Smooth muscle cell (in vitro differentiated cells): ENCODE measurements at regions not wholly inside any gene's neighbourhood (a gene's known extent, or its start where the extent isn't known, plus 50 kb on each side); places are given as distances from the start of the nearest gene placed in this dataset.

Source experiments
- DNase-seq: peaks from one replicate; lab custom pipeline; 2025; ENCODE audit not compliant: unreplicated experiment; lab: John Stamatoyannopoulos, UW
- H2AFZ ChIP-seq: fragments of 200-600 bp; sonication (generic); 2 replicates; pipeline ENCODE4 v1.6.0; 2016; ENCODE audit warnings: antibody characterized with exemption, low read depth, mild to moderate bottlenecking
- H3F3A ChIP-seq: fragments of 200-600 bp; sonication (generic); 2 replicates; pipeline ENCODE4 v1.6.0; 2017; ENCODE audit warnings: antibody characterized with exemption, low read depth
- H3K27ac ChIP-seq: fragments of 200-600 bp; sonication (generic); 2 replicates; pipeline ENCODE4 v1.5.1; 2016; ENCODE audit warnings: low read depth, mild to moderate bottlenecking
- H3K27me3 ChIP-seq: fragments of 200-600 bp; sonication (generic); 2 replicates; pipeline ENCODE4 v1.6.1; 2016; ENCODE audit warnings: low read depth, mild to moderate bottlenecking
- H3K36me3 ChIP-seq: fragments of 200-600 bp; sonication (generic); 2 replicates; pipeline ENCODE4 v1.5.1; 2016; ENCODE audit warnings: low read depth
- H3K4me1 ChIP-seq: fragments of 200-600 bp; sonication (generic); 2 replicates; pipeline ENCODE4 v1.5.1; 2016; ENCODE audit warnings: low read depth
- H3K4me2 ChIP-seq: fragments of 200-600 bp; sonication (generic); 2 replicates; pipeline ENCODE4 v1.6.0; 2016; ENCODE audit warnings: mild to moderate bottlenecking
- H3K4me3 ChIP-seq: fragments of 200-600 bp; sonication (generic); 2 replicates; pipeline ENCODE4 v1.5.1; 2016; ENCODE audit warnings: mild to moderate bottlenecking
- H3K79me2 ChIP-seq: fragments of 200-600 bp; sonication (generic); 2 replicates; pipeline ENCODE4 v1.6.0; 2016; ENCODE audit warnings: low read depth, mild to moderate bottlenecking
- H3K9ac ChIP-seq: fragments of 200-600 bp; sonication (generic); 2 replicates; pipeline ENCODE4 v1.6.0; 2016; ENCODE audit warnings: low read depth
- H3K9me3 ChIP-seq: fragments of 200-600 bp; sonication (generic); replicated peaks from 2 replicates; pipeline ENCODE4 v1.5.1; 2016; ENCODE audit warnings: low read depth
- H4K20me1 ChIP-seq: fragments of 200-600 bp; sonication (generic); 2 replicates; pipeline ENCODE4 v1.6.0; 2016; ENCODE audit warnings: low read depth
- CTCF ChIP-seq: fragments of 200-600 bp; sonication (generic); IDR thresholded peaks from 2 replicates; pipeline ENCODE4 v1.5.1; 2017; ENCODE audit warnings: borderline replicate concordance, mild to moderate bottlenecking, antibody characterized with exemption; ENCODE audit not compliant: insufficient read depth, poor library complexity, severe bottlenecking
- WGBS: methylation state at CpG from one replicate; pipeline ENCODE4 v1.1.7; 2016; ENCODE audit warnings: low lambda C conversion rate; 5-methylcytosine and 5-hydroxymethylcytosine counted together

- TF ChIP-seq CTCF = no peak
- Histone ChIP-seq H3K36me3 (no peaks in the 10 kb centered on the region), H3K4me2 (no peak overlapping the region), H3K79me2 (no peaks in the 10 kb centered on the region), H3K27me3 (no peaks in the 10 kb centered on the region), H3K4me1 (no peaks in the 10 kb centered on the region), H3F3A (no peaks in the 10 kb centered on the region), H3K9me3 (no peaks in the 10 kb centered on the region), H3K4me3 (no peak overlapping the region), H4K20me1 (no peaks in the 10 kb centered on the region), H2AFZ (no peak overlapping the region), H3K27ac (no peak overlapping the region), H3K9ac (no peak overlapping the region)
- WGBS = 78% methylated on average over 2 of the region's 2 CpGs
- no peak for DNase-seq
Observed at GRCh38 chr5:164175083-164175482, 669.7 kb downstream of the MAT2B start.

- Histone ChIP-seq H3F3A (no peaks in the 10 kb centered on the region), H3K79me2 (no peaks in the 10 kb centered on the region), H3K27me3 (no peaks in the 10 kb centered on the region), H3K4me2 (no peak overlapping the region), H3K4me1 (peaks cover 9% of the 10 kb centered on the region), H2AFZ (no peak overlapping the region), H3K27ac (no peak overlapping the region), H4K20me1 (no peaks in the 10 kb centered on the region), H3K9me3 (no peaks in the 10 kb centered on the region), H3K36me3 (no peaks in the 10 kb centered on the region), H3K9ac (no peak overlapping the region), H3K4me3 (no peak overlapping the region)
- WGBS = 88% methylated on average over 2 of the region's 2 CpGs
- TF ChIP-seq CTCF = no peak
- no peak for DNase-seq
Observed at GRCh38 chr5:164179406-164179805, 674.0 kb downstream of the MAT2B start.

GRCh38 chr5:164181604-164182003, 676.2 kb downstream of the MAT2B start:
- 97% methylated on average over 1 of the region's 1 CpG for WGBS
- no peaks in the 10 kb centered on the region for H3K9me3 ChIP-seq
- H3K9ac ChIP-seq = no peak overlapping the region
- no peak overlapping the region for H3K27ac ChIP-seq
- H4K20me1 ChIP-seq = no peaks in the 10 kb centered on the region
- H3K4me3 ChIP-seq = no peak overlapping the region
- no peaks in the 10 kb centered on the region for H3F3A ChIP-seq
- H2AFZ ChIP-seq = no peak overlapping the region
- TF ChIP-seq CTCF = no peak
- H3K27me3 ChIP-seq = no peaks in the 10 kb centered on the region
- no peak overlapping the region for H3K4me2 ChIP-seq
- no peak for DNase-seq
- H3K79me2 ChIP-seq = no peaks in the 10 kb centered on the region
- peaks cover 9% of the 10 kb centered on the region for H3K4me1 ChIP-seq
- no peaks in the 10 kb centered on the region for H3K36me3 ChIP-seq

GRCh38 chr5:164184158-164184557, 678.7 kb downstream of the MAT2B start:
- Histone ChIP-seq H4K20me1 (no peaks in the 10 kb centered on the region), H3K9me3 (no peaks in the 10 kb centered on the region), H2AFZ (no peak overlapping the region), H3F3A (no peaks in the 10 kb centered on the region), H3K9ac (no peak overlapping the region), H3K36me3 (no peaks in the 10 kb centered on the region), H3K27me3 (no peaks in the 10 kb centered on the region), H3K79me2 (no peaks in the 10 kb centered on the region), H3K27ac (no peak overlapping the region), H3K4me3 (no peak overlapping the region), H3K4me1 (peaks cover 9% of the 10 kb centered on the region), H3K4me2 (no peak overlapping the region)
- no peak for TF ChIP-seq CTCF
- WGBS = 68% methylated on average over 3 of the region's 3 CpGs
- DNase-seq = no peak
